ENCODE measurements at regions not wholly inside any gene's neighbourhood (a gene's known extent, or its start where the extent isn't known, plus 50 kb on each side); places are given as distances from the start of the nearest gene placed in this dataset.
"Not testable (repeated sequence)": the region's sequence is repeated elsewhere in the genome, so short reads cannot be mapped to it uniquely, and the experiment has no call there.

GRCh38 chr5:78726571-78726970 lies 78.0 kb upstream of the LHFPL2 start:
- Histone ChIP-seq H3K9ac (ENCODE audit: low read length) (no peak overlapping the region), H3K9me3 (ENCODE audit: control insufficient read depth, low read length) (no peaks in the 10 kb centered on the region), H3K4me1 (ENCODE audit: control insufficient read depth, insufficient read depth, low read length) (peaks cover 19% of the 10 kb centered on the region), H3K27me3 (ENCODE audit: control insufficient read depth, insufficient read depth, low read length) (no peaks in the 10 kb centered on the region), H3K4me3 (ENCODE audit: low read length) (no peak overlapping the region), H3K36me3 (ENCODE audit: control insufficient read depth, insufficient read depth, low read length) (no peaks in the 10 kb centered on the region)

GRCh38 chr5:78726003-78726402 lies 77.4 kb upstream of the LHFPL2 start:
- H3K36me3 ChIP-seq (ENCODE audit: control insufficient read depth, insufficient read depth, low read length) = no peaks in the 10 kb centered on the region
- H3K4me1 ChIP-seq (ENCODE audit: control insufficient read depth, insufficient read depth, low read length) = peaks cover 24% of the 10 kb centered on the region
- H3K9me3 ChIP-seq (ENCODE audit: control insufficient read depth, low read length) = no peaks in the 10 kb centered on the region
- H3K9ac ChIP-seq (ENCODE audit: low read length) = no peak overlapping the region
- H3K27me3 ChIP-seq (ENCODE audit: control insufficient read depth, insufficient read depth, low read length) = no peaks in the 10 kb centered on the region
- H3K4me3 ChIP-seq (ENCODE audit: low read length) = no peak overlapping the region

- Histone ChIP-seq H3K27me3 (ENCODE audit: control insufficient read depth, insufficient read depth, low read length) (no peaks in the 10 kb centered on the region), H3K4me1 (ENCODE audit: control insufficient read depth, insufficient read depth, low read length) (peaks cover 28% of the 10 kb centered on the region), H3K36me3 (ENCODE audit: control insufficient read depth, insufficient read depth, low read length) (no peaks in the 10 kb centered on the region), H3K9me3 (ENCODE audit: control insufficient read depth, low read length) (no peaks in the 10 kb centered on the region), H3K9ac (ENCODE audit: low read length) (no peak overlapping the region), H3K4me3 (ENCODE audit: low read length) (no peak overlapping the region)
Measured at GRCh38 chr5:78724061-78724460, 75.5 kb upstream of the LHFPL2 start.

- H3K36me3 ChIP-seq (ENCODE audit: control insufficient read depth, insufficient read depth, low read length) = no peaks in the 10 kb centered on the region
- H3K9me3 ChIP-seq (ENCODE audit: control insufficient read depth, low read length) = no peaks in the 10 kb centered on the region
- no peak overlapping the region for H3K4me3 ChIP-seq (ENCODE audit: low read length)
- H3K4me1 ChIP-seq (ENCODE audit: control insufficient read depth, insufficient read depth, low read length) = peaks cover 19% of the 10 kb centered on the region
- H3K27me3 ChIP-seq (ENCODE audit: control insufficient read depth, insufficient read depth, low read length) = no peaks in the 10 kb centered on the region
- peak overlapping the region; percentile 60 for H3K9ac ChIP-seq (ENCODE audit: low read length)
Measured at GRCh38 chr5:78720997-78721396, 72.4 kb upstream of the LHFPL2 start.

GRCh38 chr5:78720227-78720985 lies 71.8 kb upstream of the LHFPL2 start:
- peak overlapping the region; percentile 16 for H3K4me3 ChIP-seq (ENCODE audit: low read length)
- H3K4me1 ChIP-seq (ENCODE audit: control insufficient read depth, insufficient read depth, low read length) = peaks cover 19% of the 10 kb centered on the region
- H3K27me3 ChIP-seq (ENCODE audit: control insufficient read depth, insufficient read depth, low read length) = no peaks in the 10 kb centered on the region
- no peaks in the 10 kb centered on the region for H3K36me3 ChIP-seq (ENCODE audit: control insufficient read depth, insufficient read depth, low read length)
- peak overlapping the region; percentile 60 for H3K9ac ChIP-seq (ENCODE audit: low read length)
- no peaks in the 10 kb centered on the region for H3K9me3 ChIP-seq (ENCODE audit: control insufficient read depth, low read length)

GRCh38 chr5:78719504-78720219 lies 71.1 kb upstream of the LHFPL2 start:
- peak overlapping the region; percentile 60 for H3K9ac ChIP-seq (ENCODE audit: low read length)
- H3K4me3 ChIP-seq (ENCODE audit: low read length) = peak overlapping the region; percentile 16

GRCh38 chr5:78718824-78719223 lies 70.3 kb upstream of the LHFPL2 start:
- Histone ChIP-seq H3K36me3 (ENCODE audit: control insufficient read depth, insufficient read depth, low read length) (no peaks in the 10 kb centered on the region), H3K4me1 (ENCODE audit: control insufficient read depth, insufficient read depth, low read length) (peaks cover 19% of the 10 kb centered on the region), H3K4me3 (ENCODE audit: low read length) (no peak overlapping the region), H3K9me3 (ENCODE audit: control insufficient read depth, low read length) (no peaks in the 10 kb centered on the region), H3K27me3 (ENCODE audit: control insufficient read depth, insufficient read depth, low read length) (no peaks in the 10 kb centered on the region), H3K9ac (ENCODE audit: low read length) (peak overlapping the region; percentile 18)

More at GRCh38 chr5:78719504-78720219, 71.1 kb upstream of the LHFPL2 start:
- H3K9me3 ChIP-seq (ENCODE audit: control insufficient read depth, low read length) = no peaks in the 10 kb centered on the region
- H3K36me3 ChIP-seq (ENCODE audit: control insufficient read depth, insufficient read depth, low read length) = no peaks in the 10 kb centered on the region
- no peaks in the 10 kb centered on the region for H3K27me3 ChIP-seq (ENCODE audit: control insufficient read depth, insufficient read depth, low read length)
- H3K4me1 ChIP-seq (ENCODE audit: control insufficient read depth, insufficient read depth, low read length) = peaks cover 19% of the 10 kb centered on the region

- Histone ChIP-seq H3K27me3 (ENCODE audit: control insufficient read depth, insufficient read depth, low read length) (no peaks in the 10 kb centered on the region), H3K36me3 (ENCODE audit: control insufficient read depth, insufficient read depth, low read length) (no peaks in the 10 kb centered on the region), H3K4me3 (ENCODE audit: low read length) (no peak overlapping the region), H3K9ac (ENCODE audit: low read length) (no peak overlapping the region), H3K4me1 (ENCODE audit: control insufficient read depth, insufficient read depth, low read length) (peaks cover 19% of the 10 kb centered on the region), H3K9me3 (ENCODE audit: control insufficient read depth, low read length) (no peaks in the 10 kb centered on the region)
Measured at GRCh38 chr5:78717674-78718584, 69.4 kb upstream of the LHFPL2 start.

GRCh38 chr5:78716206-78716605 lies 67.6 kb upstream of the LHFPL2 start:
- Histone ChIP-seq H3K36me3 (ENCODE audit: control insufficient read depth, insufficient read depth, low read length) (no peaks in the 10 kb centered on the region), H3K27me3 (ENCODE audit: control insufficient read depth, insufficient read depth, low read length) (no peaks in the 10 kb centered on the region), H3K9me3 (ENCODE audit: control insufficient read depth, low read length) (no peaks in the 10 kb centered on the region), H3K9ac (ENCODE audit: low read length) (no peak overlapping the region), H3K4me3 (ENCODE audit: low read length) (no peak overlapping the region), H3K4me1 (ENCODE audit: control insufficient read depth, insufficient read depth, low read length) (peaks cover 9% of the 10 kb centered on the region)

- H3K4me3 ChIP-seq (ENCODE audit: low read length); H3K4me1 ChIP-seq (ENCODE audit: control insufficient read depth, insufficient read depth, low read length); H3K9ac ChIP-seq (ENCODE audit: low read length); H3K36me3 ChIP-seq (ENCODE audit: control insufficient read depth, insufficient read depth, low read length); H3K27me3 ChIP-seq (ENCODE audit: control insufficient read depth, insufficient read depth, low read length); H3K9me3 ChIP-seq (ENCODE audit: control insufficient read depth, low read length): not testable (repeated sequence)
Measured at GRCh38 chr5:78715351-78715750, 66.8 kb upstream of the LHFPL2 start.

- H3K4me1 ChIP-seq (ENCODE audit: control insufficient read depth, insufficient read depth, low read length); H3K4me3 ChIP-seq (ENCODE audit: low read length); H3K9me3 ChIP-seq (ENCODE audit: control insufficient read depth, low read length); H3K27me3 ChIP-seq (ENCODE audit: control insufficient read depth, insufficient read depth, low read length); H3K9ac ChIP-seq (ENCODE audit: low read length); H3K36me3 ChIP-seq (ENCODE audit: control insufficient read depth, insufficient read depth, low read length): not testable (repeated sequence)
Measured at GRCh38 chr5:78711670-78712069, 63.1 kb upstream of the LHFPL2 start.
